AG04449 (cell line): ENCODE measurements at regions not wholly inside any gene's neighbourhood (a gene's known extent, or its start where the extent isn't known, plus 50 kb on each side); places are given as distances from the start of the nearest gene placed in this dataset.

Experiments used
- CTCF ChIA-PET: fragments of 350-600 bp; formaldehyde crosslinking; extraction: SDS; loops from one replicate; lab custom pipeline; 2021; ENCODE audit warnings: antibody characterized with exemption; lab: Yijun Ruan, JAX
- POLR2A ChIA-PET: fragments of 400-600, 350-600 bp; formaldehyde crosslinking; extraction: SDS; loops from one replicate; lab custom pipeline; 2020; ENCODE audit warnings: antibody characterized with exemption, inconsistent platforms; lab: Yijun Ruan, JAX
- DNase-seq: peaks from one replicate; pipeline ENCODE4 v3.0.0-alpha.2; 2010; ENCODE audit warnings: low read depth, low spot score
- H3K4me3 ChIP-seq: 2 replicates; pipeline ENCODE4 v1.5.1; 2011; ENCODE audit warnings: low read depth, mild to moderate bottlenecking, control low read depth, low read length
- TF ChIP-seq, protein P1 (sequence below): IDR thresholded peaks from one replicate; pipeline ENCODE4 v1.5.1; 2011; ENCODE audit warnings: mild to moderate bottlenecking, moderate library complexity, low read length, control low read depth, inconsistent platforms; ENCODE audit not compliant: insufficient read depth; ENCODE audit errors: missing control alignments

DNA sequence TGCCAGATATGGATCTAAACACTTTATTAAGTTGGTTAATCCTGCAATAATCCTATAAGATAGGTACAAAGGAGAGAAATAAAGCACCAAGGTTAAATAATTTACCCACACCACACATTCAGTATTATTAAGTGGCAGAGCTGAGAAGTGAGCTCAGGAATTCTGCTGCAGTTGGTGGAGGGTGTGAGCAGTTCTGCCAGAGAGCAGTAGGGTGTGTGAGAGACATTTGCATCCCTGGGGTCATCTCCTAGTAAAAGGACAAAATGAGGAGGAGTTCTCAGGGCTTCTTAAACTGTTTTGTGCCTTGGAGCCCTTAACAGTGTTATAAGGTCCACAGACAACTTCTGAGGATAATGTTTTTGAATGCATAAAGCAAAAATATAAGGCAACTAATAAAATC is 484.5 kb downstream of the TAFA4 start:
- H3K4me3 ChIP-seq: no peak overlapping the region
- POLR2A ChIA-PET: no interaction called here
- no peak for DNase-seq
- CTCF ChIA-PET: no interaction called here
- TF ChIP-seq, protein P1, sequence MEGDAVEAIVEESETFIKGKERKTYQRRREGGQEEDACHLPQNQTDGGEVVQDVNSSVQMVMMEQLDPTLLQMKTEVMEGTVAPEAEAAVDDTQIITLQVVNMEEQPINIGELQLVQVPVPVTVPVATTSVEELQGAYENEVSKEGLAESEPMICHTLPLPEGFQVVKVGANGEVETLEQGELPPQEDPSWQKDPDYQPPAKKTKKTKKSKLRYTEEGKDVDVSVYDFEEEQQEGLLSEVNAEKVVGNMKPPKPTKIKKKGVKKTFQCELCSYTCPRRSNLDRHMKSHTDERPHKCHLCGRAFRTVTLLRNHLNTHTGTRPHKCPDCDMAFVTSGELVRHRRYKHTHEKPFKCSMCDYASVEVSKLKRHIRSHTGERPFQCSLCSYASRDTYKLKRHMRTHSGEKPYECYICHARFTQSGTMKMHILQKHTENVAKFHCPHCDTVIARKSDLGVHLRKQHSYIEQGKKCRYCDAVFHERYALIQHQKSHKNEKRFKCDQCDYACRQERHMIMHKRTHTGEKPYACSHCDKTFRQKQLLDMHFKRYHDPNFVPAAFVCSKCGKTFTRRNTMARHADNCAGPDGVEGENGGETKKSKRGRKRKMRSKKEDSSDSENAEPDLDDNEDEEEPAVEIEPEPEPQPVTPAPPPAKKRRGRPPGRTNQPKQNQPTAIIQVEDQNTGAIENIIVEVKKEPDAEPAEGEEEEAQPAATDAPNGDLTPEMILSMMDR: no peak

DNA sequence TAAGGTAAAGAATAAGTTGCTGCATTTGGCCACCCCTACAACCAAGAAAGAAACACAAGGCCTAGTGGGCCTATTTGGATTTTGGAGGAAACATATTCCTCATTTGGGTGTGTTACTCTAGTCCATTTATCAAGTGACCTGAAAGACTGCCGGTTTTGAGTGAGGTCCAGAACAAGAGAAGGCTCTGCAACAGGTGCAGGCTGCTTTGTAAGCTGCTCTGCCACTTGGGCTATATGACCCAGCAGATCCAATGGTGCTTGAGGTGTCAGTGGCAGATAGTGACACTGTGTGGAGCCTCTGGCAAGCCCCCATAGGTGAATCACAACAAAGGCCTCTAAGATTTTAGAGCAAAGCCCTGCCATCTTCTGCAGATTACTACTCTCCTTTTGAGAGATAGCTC is 491.3 kb downstream of the TAFA4 start:
- POLR2A ChIA-PET: no interaction called here
- no peak for DNase-seq
- CTCF ChIA-PET: no interaction called here
- TF ChIP-seq, protein P1: no peak
- no peak overlapping the region for H3K4me3 ChIP-seq

DNA sequence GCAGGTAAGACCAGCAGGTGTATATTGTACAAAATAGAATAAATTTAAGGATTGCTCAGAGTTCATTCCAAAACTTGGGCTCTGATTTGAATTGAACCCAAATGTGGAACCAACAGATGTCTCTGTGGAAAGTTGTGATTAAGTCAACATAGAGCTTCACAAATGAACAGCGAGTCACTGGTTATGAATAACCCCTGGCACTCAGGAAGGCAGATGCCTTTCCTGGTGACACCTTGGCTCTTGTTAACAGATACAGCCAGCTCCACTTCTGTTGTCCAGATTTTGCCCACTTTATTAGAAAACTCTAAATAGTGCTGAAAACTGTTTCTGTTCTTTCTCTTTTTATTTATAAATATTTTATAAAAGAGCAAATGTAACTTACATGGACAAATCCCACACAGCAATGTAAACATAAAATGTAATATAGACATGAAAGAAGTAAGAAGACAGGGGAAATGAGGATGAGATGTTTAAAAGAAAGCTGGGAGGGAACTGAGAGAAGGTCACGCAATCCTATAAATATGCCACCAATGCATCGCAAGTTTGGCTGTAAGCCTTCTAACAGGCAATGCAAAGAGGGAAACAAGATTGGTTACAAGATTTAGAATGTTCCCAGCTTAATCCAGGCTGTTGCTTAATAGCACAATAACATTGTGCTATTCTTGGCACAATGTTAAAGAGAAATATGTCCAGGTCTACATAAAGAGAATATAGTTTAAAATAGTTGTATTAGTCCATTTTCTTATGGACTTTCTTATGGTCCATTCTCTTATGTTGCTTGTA is 495.5 kb downstream of the TAFA4 start:
- no peak overlapping the region for H3K4me3 ChIP-seq
- TF ChIP-seq, protein P1: no peak
- POLR2A ChIA-PET: no interaction called here
- CTCF ChIA-PET: no interaction called here
- no peak for DNase-seq

DNA sequence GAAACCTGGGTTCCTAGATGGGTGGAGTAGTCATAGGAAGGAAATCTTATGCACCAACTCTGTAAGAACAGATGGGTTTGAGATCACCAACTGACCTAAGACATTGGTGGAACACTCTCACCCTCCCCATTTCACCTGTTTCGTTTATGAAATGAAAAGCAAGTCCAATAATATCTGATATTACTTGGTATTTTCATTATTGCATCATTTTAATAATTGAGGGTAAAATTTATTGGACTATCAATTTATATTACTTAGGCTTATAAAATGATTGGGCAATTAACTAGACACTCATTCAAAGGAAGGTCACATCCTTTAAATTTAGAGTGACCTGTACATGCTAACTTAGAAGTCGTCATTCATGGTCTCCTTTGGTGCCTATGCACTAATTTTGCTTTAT is 503.9 kb downstream of the TAFA4 start:
- DNase-seq: no peak
- POLR2A ChIA-PET: no interaction called here
- no peak overlapping the region for H3K4me3 ChIP-seq
- TF ChIP-seq, protein P1: no peak
- CTCF ChIA-PET: no interaction called here

DNA sequence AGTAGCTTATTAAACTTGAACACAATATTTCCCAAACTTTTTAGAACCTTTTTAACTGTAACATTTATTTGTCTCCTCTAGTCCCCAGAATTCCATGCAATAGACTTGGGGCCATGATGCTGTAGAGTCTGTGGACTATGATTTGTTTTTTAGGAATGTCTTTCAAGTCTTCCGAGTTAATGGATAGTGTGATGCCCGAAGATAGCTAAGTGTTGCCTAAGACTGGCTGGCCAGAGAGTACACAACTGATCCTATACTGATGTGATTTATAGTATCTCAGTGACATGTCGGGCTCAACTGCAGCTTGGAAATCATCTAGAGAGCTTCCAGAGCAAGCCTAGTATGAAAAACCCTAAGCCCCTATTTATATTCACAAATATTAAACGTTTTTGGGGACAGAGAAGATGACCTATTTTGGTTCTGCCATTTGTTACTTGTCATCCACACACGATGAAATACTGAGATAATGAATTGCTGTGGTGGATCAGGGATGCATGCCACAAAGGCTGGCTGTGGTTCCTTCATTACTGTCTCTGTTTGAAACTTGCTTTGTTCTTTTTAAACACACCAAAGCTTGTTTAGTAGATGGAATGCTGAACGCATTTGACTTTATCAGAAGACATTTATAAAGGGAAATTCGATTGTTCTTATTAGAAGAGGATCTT is 507.4 kb downstream of the TAFA4 start:
- no peak overlapping the region for H3K4me3 ChIP-seq
- POLR2A ChIA-PET: no interaction called here

DNA sequence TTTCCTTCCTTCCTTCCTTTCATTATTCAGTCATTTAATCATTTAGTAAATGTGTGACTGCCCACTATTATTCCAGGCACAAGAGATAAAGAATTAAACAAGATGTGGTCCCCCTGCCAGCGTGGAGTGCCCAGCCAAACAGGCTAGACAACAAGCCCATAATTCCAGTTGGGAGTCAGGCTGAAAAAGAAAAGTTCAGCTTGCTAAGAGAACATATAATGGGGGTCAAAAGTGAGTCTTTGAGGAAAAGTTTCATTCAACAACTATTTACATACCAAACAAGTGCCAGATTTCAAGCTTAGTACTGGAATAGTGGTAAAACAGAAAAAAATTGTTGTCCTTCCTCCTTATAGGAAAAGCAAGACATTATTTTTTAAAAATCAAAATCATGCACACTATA is 523.7 kb downstream of the TAFA4 start:
- POLR2A ChIA-PET: no interaction called here
- DNase-seq: no peak
- CTCF ChIA-PET: no interaction called here
- no peak overlapping the region for H3K4me3 ChIP-seq
- TF ChIP-seq, protein P1: no peak

More for the DNA sequence above, 507.4 kb downstream of the TAFA4 start:
- TF ChIP-seq, protein P1: no peak
- no peak for DNase-seq
- CTCF ChIA-PET: no interaction called here
